ENCODE measurements at regions not wholly inside any gene's neighbourhood (a gene's known extent, or its start where the extent isn't known, plus 50 kb on each side); places are given as distances from the start of the nearest gene placed in this dataset.
"Not testable (repeated sequence)": the region's sequence is repeated elsewhere in the genome, so short reads cannot be mapped to it uniquely, and the experiment has no call there.

GRCh38 chr10:45100429-45100828 lies 99.7 kb downstream of the ZNF22 start:
- H3K27me3 ChIP-seq (ENCODE audit: low read depth): peaks cover 32% of the 10 kb centered on the region
- H3K36me3 ChIP-seq: no peaks in the 10 kb centered on the region
- no peak overlapping the region for H3K4me3 ChIP-seq
- intact Hi-C loops (cut with micrococcal nuclease): no loop called here
- no peaks in the 10 kb centered on the region for H3K4me1 ChIP-seq
- no peak overlapping the region for H3K27ac ChIP-seq (replicated peaks)
- peaks cover 3% of the 10 kb centered on the region for H3K9me3 ChIP-seq (replicated peaks)
- TF ChIP-seq CTCF (IDR thresholded peaks at IDR 0.05; ENCODE audit: borderline replicate concordance): no peak
- DNase-seq: no peak

- no peaks in the 10 kb centered on the region for H3K9me3 ChIP-seq (replicated peaks)
Measured at GRCh38 chr10:45104674-45105073, 104.0 kb downstream of the ZNF22 start.

GRCh38 chr10:45105309-45105708 lies 104.6 kb downstream of the ZNF22 start:
- H3K9me3 ChIP-seq (replicated peaks); intact Hi-C loops (cut with micrococcal nuclease); DNase-seq; H3K27ac ChIP-seq (replicated peaks); H3K36me3 ChIP-seq; H3K4me1 ChIP-seq; H3K4me3 ChIP-seq: not testable (repeated sequence)
- H3K27me3 ChIP-seq (ENCODE audit: low read depth): peaks cover 35% of the 10 kb centered on the region

More at GRCh38 chr10:45104674-45105073, 104.0 kb downstream of the ZNF22 start:
- Histone ChIP-seq H3K4me3 (no peak overlapping the region), H3K27ac (replicated peaks) (no peak overlapping the region), H3K36me3 (no peaks in the 10 kb centered on the region), H3K4me1 (no peaks in the 10 kb centered on the region), H3K27me3 (ENCODE audit: low read depth) (peaks cover 38% of the 10 kb centered on the region)
- TF ChIP-seq CTCF (IDR thresholded peaks at IDR 0.05; ENCODE audit: borderline replicate concordance): no peak
- intact Hi-C loops (cut with micrococcal nuclease): no loop called here
- no peak for DNase-seq

GRCh38 chr10:45106236-45106856 lies 105.6 kb downstream of the ZNF22 start:
- TF ChIP-seq CTCF (IDR thresholded peaks at IDR 0.05; ENCODE audit: borderline replicate concordance): no peak
- intact Hi-C loops (cut with micrococcal nuclease): no loop called here

GRCh38 chr10:45111509-45111908 lies 110.8 kb downstream of the ZNF22 start:
- intact Hi-C loops (cut with micrococcal nuclease): no loop called here
- Histone ChIP-seq H3K4me1 (no peaks in the 10 kb centered on the region), H3K9me3 (replicated peaks) (no peaks in the 10 kb centered on the region), H3K4me3 (no peak overlapping the region), H3K36me3 (no peaks in the 10 kb centered on the region), H3K27me3 (ENCODE audit: low read depth) (peaks cover 16% of the 10 kb centered on the region), H3K27ac (replicated peaks) (no peak overlapping the region)
- TF ChIP-seq CTCF (IDR thresholded peaks at IDR 0.05; ENCODE audit: borderline replicate concordance): no peak
- DNase-seq: no peak

More at GRCh38 chr10:45106236-45106856, 105.6 kb downstream of the ZNF22 start:
- no peak for DNase-seq
- Histone ChIP-seq H3K27ac (replicated peaks) (no peak overlapping the region), H3K36me3 (no peaks in the 10 kb centered on the region), H3K4me1 (no peaks in the 10 kb centered on the region), H3K9me3 (replicated peaks) (no peaks in the 10 kb centered on the region), H3K27me3 (ENCODE audit: low read depth) (peaks cover 26% of the 10 kb centered on the region), H3K4me3 (no peak overlapping the region)

- intact Hi-C loops (cut with micrococcal nuclease); H3K4me1 ChIP-seq; H3K36me3 ChIP-seq; H3K4me3 ChIP-seq; DNase-seq; H3K9me3 ChIP-seq (replicated peaks); H3K27ac ChIP-seq (replicated peaks): not testable (repeated sequence)
- H3K27me3 ChIP-seq (ENCODE audit: low read depth): peaks cover 16% of the 10 kb centered on the region
Measured at GRCh38 chr10:45117940-45118339, 117.2 kb downstream of the ZNF22 start.

All from left ventricle myocardium inferior (tissue), 1 donor.